ENCODE measurements at regions not wholly inside any gene's neighbourhood (a gene's known extent, or its start where the extent isn't known, plus 50 kb on each side); places are given as distances from the start of the nearest gene placed in this dataset.

- no peak for TF ChIP-seq CTCF (IDR thresholded peaks at IDR 0.05)
- no peaks in the 10 kb centered on the region for H3K36me3 Mint-ChIP-seq
- H3K4me1 ChIP-seq (ENCODE audit: control insufficient read depth, insufficient read depth, low read length) = peaks cover 9% of the 10 kb centered on the region
- 88% methylated on average over 10 of the region's 10 CpGs for WGBS (ENCODE audit: insufficient coverage)
- no peak overlapping the region for H3K4me3 Mint-ChIP-seq
- H3K4me1 Mint-ChIP-seq = no peaks in the 10 kb centered on the region
- no peaks in the 10 kb centered on the region for H3K36me3 ChIP-seq (ENCODE audit: control insufficient read depth, insufficient read depth, low read length)
- DNase-seq (no peak), ATAC-seq (no peak)
- H3K27ac ChIP-seq (ENCODE audit: low read length) = no peak overlapping the region
- H3K9me3 ChIP-seq (ENCODE audit: control insufficient read depth, insufficient read depth, low read length) = no peaks in the 10 kb centered on the region
- H3K27me3 Mint-ChIP-seq (ENCODE audit: low read depth in 2 of 2) = peaks cover 26 to 51% of the 10 kb centered on the region in 2 donors
- H3K9me3 Mint-ChIP-seq = no peaks in the 10 kb centered on the region
- H3K4me3 ChIP-seq (ENCODE audit: low read length) = no peak overlapping the region
- no peak overlapping the region for H3K27ac Mint-ChIP-seq
- intact Hi-C loops (cut with micrococcal nuclease) = no loop called here
- H3K27me3 ChIP-seq (ENCODE audit: control insufficient read depth, insufficient read depth, low read length) = no peaks in the 10 kb centered on the region
These were observed 85.3 kb upstream of the SIRPA start for GRCh38 chr20:1809611-1810510.

- no peak for ATAC-seq
- Mint-ChIP-seq H3K27me3 (ENCODE audit: low read depth in 2 of 2) (peaks cover 29 to 58% of the 10 kb centered on the region in 2 donors), H3K4me1 (peaks cover 0 to 3% of the 10 kb centered on the region in 2 donors), H3K9me3 (no peaks in the 10 kb centered on the region), H3K4me3 (no peak overlapping the region), H3K27ac (no peak overlapping the region), H3K36me3 (no peaks in the 10 kb centered on the region)
- Histone ChIP-seq H3K4me3 (ENCODE audit: low read length) (no peak overlapping the region), H3K4me1 (ENCODE audit: control insufficient read depth, insufficient read depth, low read length) (peaks cover 16% of the 10 kb centered on the region), H3K27ac (ENCODE audit: low read length) (no peak overlapping the region), H3K27me3 (ENCODE audit: control insufficient read depth, insufficient read depth, low read length) (no peaks in the 10 kb centered on the region), H3K9me3 (ENCODE audit: control insufficient read depth, insufficient read depth, low read length) (no peaks in the 10 kb centered on the region), H3K36me3 (ENCODE audit: control insufficient read depth, insufficient read depth, low read length) (no peaks in the 10 kb centered on the region)
- intact Hi-C loops (cut with micrococcal nuclease) = no loop called here
- 53% methylated on average over 1 of the region's 2 CpGs for WGBS (ENCODE audit: insufficient coverage)
- no peak for TF ChIP-seq CTCF (IDR thresholded peaks at IDR 0.05)
- DNase-seq = no peak
These were observed 86.1 kb upstream of the SIRPA start for GRCh38 chr20:1809131-1809572.

- H3K4me1 ChIP-seq (ENCODE audit: control insufficient read depth, insufficient read depth, low read length) = peaks cover 19% of the 10 kb centered on the region
- no peaks in the 10 kb centered on the region for H3K36me3 Mint-ChIP-seq
These were observed 87.1 kb upstream of the SIRPA start for GRCh38 chr20:1808101-1808500.

More at GRCh38 chr20:1808101-1808500, 87.1 kb upstream of the SIRPA start:
- Histone ChIP-seq H3K9me3 (ENCODE audit: control insufficient read depth, insufficient read depth, low read length) (no peaks in the 10 kb centered on the region), H3K27me3 (ENCODE audit: control insufficient read depth, insufficient read depth, low read length) (no peaks in the 10 kb centered on the region), H3K27ac (ENCODE audit: low read length) (no peak overlapping the region), H3K4me3 (ENCODE audit: low read length) (no peak overlapping the region), H3K36me3 (ENCODE audit: control insufficient read depth, insufficient read depth, low read length) (no peaks in the 10 kb centered on the region)
- Mint-ChIP-seq H3K27ac (no peak overlapping the region), H3K4me3 (no peak overlapping the region), H3K27me3 (ENCODE audit: low read depth in 2 of 2) (peaks cover 29 to 57% of the 10 kb centered on the region in 2 donors), H3K4me1 (peaks cover 0 to 5% of the 10 kb centered on the region in 2 donors), H3K9me3 (no peaks in the 10 kb centered on the region)
- DNase-seq (no peak), ATAC-seq (no peak)
- 74% methylated on average over 6 of the region's 6 CpGs for WGBS (ENCODE audit: insufficient coverage)
- TF ChIP-seq CTCF (IDR thresholded peaks at IDR 0.05) = no peak
- intact Hi-C loops (cut with micrococcal nuclease) = no loop called here

Measured in natural killer cell (primary cell).